K562 (cell line): ENCODE measurements at regions not wholly inside any gene's neighbourhood (a gene's known extent, or its start where the extent isn't known, plus 50 kb on each side); places are given as distances from the start of the nearest gene placed in this dataset.
A peak's percentile ranks its signal among the peaks of the same experiment; 100 is the strongest.

Experiments used
- C11orf30 ChIP-seq: fragments of 450-650 bp; IDR thresholded peaks from 2 replicates; pipeline ENCODE4 v1.6.1; 2016; ENCODE audit warnings: low read depth, mild to moderate bottlenecking
- CTBP1 ChIP-seq: fragments of 450-650 bp; IDR thresholded peaks from 2 replicates; pipeline ENCODE4 v1.6.1; 2016; ENCODE audit warnings: borderline replicate concordance
- DDX20 ChIP-seq: fragments of 450-650 bp; IDR thresholded peaks from 2 replicates; pipeline ENCODE4 v1.6.1; 2016; ENCODE audit warnings: missing genetic modification characterization, low read depth, mild to moderate bottlenecking, missing compliant biosample characterization, moderate library complexity
- EWSR1 ChIP-seq: fragments of 450-650 bp; IDR thresholded peaks from 2 replicates; pipeline ENCODE4 v1.6.1; 2018; ENCODE audit warnings: borderline replicate concordance, mild to moderate bottlenecking, low read depth, moderate library complexity; ENCODE audit not compliant: partially characterized antibody
- FOS ChIP-seq: IDR thresholded peaks from 3 replicates; pipeline ENCODE4 v1.6.1; 2011; ENCODE audit not compliant: insufficient read length; ENCODE audit errors: extremely low read depth
- FOSL1 ChIP-seq: fragments of 200-800 bp; sonication (Bioruptor generic); conservative IDR thresholded peaks from 2 replicates; pipeline ENCODE4 v1.6.1; 2016; ENCODE audit warnings: missing genetic modification characterization, missing compliant biosample characterization
- HDAC8 ChIP-seq: fragments of 450-650 bp; IDR thresholded peaks from 2 replicates; pipeline ENCODE4 v1.6.1; 2016; ENCODE audit warnings: mild to moderate bottlenecking, missing genetic modification characterization, moderate library complexity, missing compliant biosample characterization
- LEF1 ChIP-seq: fragments of 450-650 bp; IDR thresholded peaks from 2 replicates; pipeline ENCODE4 v1.6.1; 2016; ENCODE audit warnings: mild to moderate bottlenecking
- MAFG ChIP-seq: fragments of 450-650 bp; conservative IDR thresholded peaks from 2 replicates; pipeline ENCODE4 v1.6.1; 2016; ENCODE audit warnings: missing genetic modification characterization, missing compliant biosample characterization
- MTA3 ChIP-seq: fragments of 450-650 bp; formaldehyde crosslinking; IDR thresholded peaks from 2 replicates; pipeline ENCODE4 v1.6.1; 2017; ENCODE audit warnings: mild to moderate bottlenecking, borderline replicate concordance
- PHB ChIP-seq: fragments of 250-450 bp; sonication (Bioruptor Pico); IDR thresholded peaks from 2 replicates; pipeline ENCODE4 v1.5.0; 2021
- PURB ChIP-seq: sonication (generic); formaldehyde crosslinking; IDR thresholded peaks from 2 replicates; pipeline ENCODE4 v1.9.0; 2021; ENCODE audit warnings: low read depth, mild to moderate bottlenecking, missing genetic modification reagents
- SMARCA5 ChIP-seq: fragments of 450-650 bp; IDR thresholded peaks from 2 replicates; pipeline ENCODE4 v1.6.1; 2016
- ZNF316 ChIP-seq: fragments of 450-650 bp; IDR thresholded peaks from 2 replicates; pipeline ENCODE4 v1.6.1; 2016
- ZNF76 ChIP-seq: fragments of 250-450 bp; sonication (Bioruptor Pico); IDR thresholded peaks from 2 replicates; pipeline ENCODE4 v1.4.0; 2020; ENCODE audit warnings: mild to moderate bottlenecking, moderate library complexity, borderline replicate concordance
- TF ChIP-seq, protein P1 (sequence below): fragments of 200-800 bp; sonication (Bioruptor generic); IDR thresholded peaks from 2 replicates; pipeline ENCODE4 v1.6.1; 2017; ENCODE audit warnings: missing genetic modification characterization, missing compliant biosample characterization
- TF ChIP-seq, protein P2 (sequence below): fragments of 150-350 bp; IDR thresholded peaks from 2 replicates; pipeline ENCODE4 v1.6.1; 2014; ENCODE audit warnings: low read depth, mild to moderate bottlenecking, low read length, borderline replicate concordance

GRCh38 chr1:65022216-65022615, 55.9 kb upstream of the JAK1 start (continued):
- TF ChIP-seq C11orf30 (peak; percentile 63; the same call in 1 of the 2 replicates), EWSR1 (no peak), DDX20 (no peak), LEF1 (no peak), FOS (no peak), MAFG (peak; percentile 37), ZNF316 (peak; percentile 34; the same call in 1 of the 2 replicates), PHB (no peak), CTBP1 (0 out of 2 replicates have a peak, but pooled peaks have one; percentile 5), FOSL1 (tag) (peak; percentile 68), SMARCA5 (no peak), ZNF76 (CRISPR knock-in tag) (no peak), MTA3 (no peak), HDAC8 (no peak), PURB (no peak)
- TF ChIP-seq, protein P1, sequence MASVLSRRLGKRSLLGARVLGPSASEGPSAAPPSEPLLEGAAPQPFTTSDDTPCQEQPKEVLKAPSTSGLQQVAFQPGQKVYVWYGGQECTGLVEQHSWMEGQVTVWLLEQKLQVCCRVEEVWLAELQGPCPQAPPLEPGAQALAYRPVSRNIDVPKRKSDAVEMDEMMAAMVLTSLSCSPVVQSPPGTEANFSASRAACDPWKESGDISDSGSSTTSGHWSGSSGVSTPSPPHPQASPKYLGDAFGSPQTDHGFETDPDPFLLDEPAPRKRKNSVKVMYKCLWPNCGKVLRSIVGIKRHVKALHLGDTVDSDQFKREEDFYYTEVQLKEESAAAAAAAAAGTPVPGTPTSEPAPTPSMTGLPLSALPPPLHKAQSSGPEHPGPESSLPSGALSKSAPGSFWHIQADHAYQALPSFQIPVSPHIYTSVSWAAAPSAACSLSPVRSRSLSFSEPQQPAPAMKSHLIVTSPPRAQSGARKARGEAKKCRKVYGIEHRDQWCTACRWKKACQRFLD (CRISPR knock-in tag) = peak; percentile 4; the same call in 1 of the 2 replicates
- TF ChIP-seq, protein P2, sequence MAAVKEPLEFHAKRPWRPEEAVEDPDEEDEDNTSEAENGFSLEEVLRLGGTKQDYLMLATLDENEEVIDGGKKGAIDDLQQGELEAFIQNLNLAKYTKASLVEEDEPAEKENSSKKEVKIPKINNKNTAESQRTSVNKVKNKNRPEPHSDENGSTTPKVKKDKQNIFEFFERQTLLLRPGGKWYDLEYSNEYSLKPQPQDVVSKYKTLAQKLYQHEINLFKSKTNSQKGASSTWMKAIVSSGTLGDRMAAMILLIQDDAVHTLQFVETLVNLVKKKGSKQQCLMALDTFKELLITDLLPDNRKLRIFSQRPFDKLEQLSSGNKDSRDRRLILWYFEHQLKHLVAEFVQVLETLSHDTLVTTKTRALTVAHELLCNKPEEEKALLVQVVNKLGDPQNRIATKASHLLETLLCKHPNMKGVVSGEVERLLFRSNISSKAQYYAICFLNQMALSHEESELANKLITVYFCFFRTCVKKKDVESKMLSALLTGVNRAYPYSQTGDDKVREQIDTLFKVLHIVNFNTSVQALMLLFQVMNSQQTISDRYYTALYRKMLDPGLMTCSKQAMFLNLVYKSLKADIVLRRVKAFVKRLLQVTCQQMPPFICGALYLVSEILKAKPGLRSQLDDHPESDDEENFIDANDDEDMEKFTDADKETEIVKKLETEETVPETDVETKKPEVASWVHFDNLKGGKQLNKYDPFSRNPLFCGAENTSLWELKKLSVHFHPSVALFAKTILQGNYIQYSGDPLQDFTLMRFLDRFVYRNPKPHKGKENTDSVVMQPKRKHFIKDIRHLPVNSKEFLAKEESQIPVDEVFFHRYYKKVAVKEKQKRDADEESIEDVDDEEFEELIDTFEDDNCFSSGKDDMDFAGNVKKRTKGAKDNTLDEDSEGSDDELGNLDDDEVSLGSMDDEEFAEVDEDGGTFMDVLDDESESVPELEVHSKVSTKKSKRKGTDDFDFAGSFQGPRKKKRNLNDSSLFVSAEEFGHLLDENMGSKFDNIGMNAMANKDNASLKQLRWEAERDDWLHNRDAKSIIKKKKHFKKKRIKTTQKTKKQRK = no peak
